Panc1 (cell line): ENCODE measurements at regions not wholly inside any gene's neighbourhood (a gene's known extent, or its start where the extent isn't known, plus 50 kb on each side); places are given as distances from the start of the nearest gene placed in this dataset.

Experiments
- CTCF ChIP-seq: fragments of 450-650 bp; IDR thresholded peaks from 2 replicates; pipeline ENCODE4 v1.5.1; 2017; ENCODE audit warnings: mild to moderate bottlenecking
- POLR2AphosphoS5 ChIP-seq: IDR thresholded peaks from 2 replicates; pipeline ENCODE4 v1.6.1; 2012; ENCODE audit warnings: mild to moderate bottlenecking, low read depth, low read length, moderate library complexity
- REST ChIP-seq, 2 experiments: IDR thresholded peaks; 2 replicates each; pipeline ENCODE4 v1.6.1; 2011 to 2012; ENCODE audit warnings: low read depth in 2 of 2, control low read depth in 1 of 2, low read length in 1 of 2, mild to moderate bottlenecking in 1 of 2, moderate library complexity in 1 of 2; ENCODE audit not compliant: insufficient read depth in 1 of 2
- TCF7L2 ChIP-seq: IDR thresholded peaks from 2 replicates; pipeline ENCODE4 v1.6.1; 2011; ENCODE audit warnings: mild to moderate bottlenecking, low read depth, low read length, inconsistent platforms

DNA sequence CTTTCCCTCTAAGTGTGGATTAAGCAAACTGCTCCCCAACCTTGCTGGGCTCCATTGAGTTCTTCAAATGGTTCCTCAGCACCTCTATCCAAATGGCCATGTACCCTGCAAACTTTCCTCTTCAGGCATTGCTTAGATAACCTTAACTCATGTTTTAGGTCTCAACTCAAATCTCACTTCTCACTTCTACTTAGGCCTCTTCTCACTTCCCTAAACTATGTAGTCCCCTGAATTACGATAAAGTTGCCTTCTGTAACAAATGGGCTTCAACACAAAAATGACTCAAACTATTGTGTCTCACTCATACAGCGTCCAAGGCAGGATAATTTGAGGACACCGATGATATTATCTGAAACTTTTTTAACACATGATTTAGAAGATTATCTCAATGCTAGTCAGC is 62.4 kb upstream of the STAC start:
- TF ChIP-seq CTCF = no peak
- no peak for TF ChIP-seq TCF7L2
- no peak for TF ChIP-seq POLR2AphosphoS5
- no peak for TF ChIP-seq REST (IDR thresholded peaks at IDR 0.05; ENCODE audit: insufficient read depth in 1 of 2, low read depth in 2 of 2, low read length in 1 of 2)
